Osteocyte (in vitro differentiated cells): ENCODE measurements at regions not wholly inside any gene's neighbourhood (a gene's known extent, or its start where the extent isn't known, plus 50 kb on each side); places are given as distances from the start of the nearest gene placed in this dataset.

Experiments
- DNase-seq: peaks from one replicate; pipeline ENCODE4 v3.0.0; 2021; ENCODE audit warnings: mixed read lengths; ENCODE audit not compliant: unreplicated experiment; ENCODE audit errors: extremely low spot score
- H3K27ac Mint-ChIP-seq: one replicate; pipeline ENCODE4 v1.8.0; 2021; ENCODE audit warnings: mild to moderate bottlenecking, mixed read lengths; ENCODE audit not compliant: unreplicated experiment
- H3K27me3 Mint-ChIP-seq: one replicate; pipeline ENCODE4 v1.8.0; 2021; ENCODE audit warnings: mixed read lengths; ENCODE audit not compliant: unreplicated experiment
- H3K36me3 Mint-ChIP-seq: one replicate; pipeline ENCODE4 v1.8.0; 2021; ENCODE audit warnings: mixed read lengths; ENCODE audit not compliant: unreplicated experiment
- H3K4me1 Mint-ChIP-seq: one replicate; pipeline ENCODE4 v1.8.0; 2021; ENCODE audit warnings: mixed read lengths; ENCODE audit not compliant: unreplicated experiment
- H3K4me3 Mint-ChIP-seq: one replicate; pipeline ENCODE4 v1.8.0; 2021; ENCODE audit warnings: mild to moderate bottlenecking, moderate library complexity, mixed read lengths; ENCODE audit not compliant: unreplicated experiment
- H3K9me3 Mint-ChIP-seq: one replicate; pipeline ENCODE4 v1.8.0; 2021; ENCODE audit warnings: mixed read lengths; ENCODE audit not compliant: unreplicated experiment
- CTCF ChIP-seq: fragments of 200-600 bp; sonication (generic); IDR thresholded peaks from 2 replicates; pipeline ENCODE4 v1.5.0; 2021; ENCODE audit warnings: antibody characterized with exemption, mild to moderate bottlenecking, moderate library complexity

- peaks cover 10% of the 10 kb centered on the region for H3K27me3 Mint-ChIP-seq
- H3K9me3 Mint-ChIP-seq = no peaks in the 10 kb centered on the region
- H3K27ac Mint-ChIP-seq = no peak overlapping the region
- no peaks in the 10 kb centered on the region for H3K36me3 Mint-ChIP-seq
- no peak for DNase-seq
- no peaks in the 10 kb centered on the region for H3K4me1 Mint-ChIP-seq
- H3K4me3 Mint-ChIP-seq = no peak overlapping the region
- TF ChIP-seq CTCF = no peak
Measured at GRCh38 chr5:40309851-40310250, 369.9 kb upstream of the PTGER4 start.

DNA sequence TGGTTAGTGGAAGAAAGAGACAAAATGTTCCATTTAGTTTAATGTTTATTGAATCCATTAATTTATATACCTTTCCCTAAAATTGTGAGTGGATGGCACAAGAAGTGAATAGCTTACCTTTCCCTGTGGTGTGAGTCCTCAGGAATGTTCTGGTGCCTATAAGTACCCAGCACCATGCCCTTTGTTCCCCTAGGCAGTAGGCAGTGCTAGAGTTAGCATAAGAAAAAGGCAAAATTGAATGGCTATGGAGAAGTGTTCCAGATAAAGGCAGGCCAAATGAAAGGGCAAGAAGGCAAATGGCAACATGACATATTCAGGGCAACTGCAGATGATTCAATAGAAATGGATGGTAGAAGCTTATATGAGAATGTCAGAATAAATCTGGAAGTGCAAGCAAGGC is 370.8 kb upstream of the PTGER4 start:
- Mint-ChIP-seq H3K4me3 (no peak overlapping the region), H3K36me3 (no peaks in the 10 kb centered on the region), H3K4me1 (no peaks in the 10 kb centered on the region), H3K27me3 (peaks cover 18% of the 10 kb centered on the region), H3K9me3 (no peaks in the 10 kb centered on the region), H3K27ac (no peak overlapping the region)
- no peak for DNase-seq
- TF ChIP-seq CTCF = no peak

GRCh38 chr5:40307920-40308319 is 371.8 kb upstream of the PTGER4 start:
- Mint-ChIP-seq H3K36me3 (no peaks in the 10 kb centered on the region), H3K4me3 (no peak overlapping the region), H3K9me3 (no peaks in the 10 kb centered on the region), H3K4me1 (no peaks in the 10 kb centered on the region), H3K27ac (no peak overlapping the region), H3K27me3 (peaks cover 24% of the 10 kb centered on the region)
- DNase-seq = no peak
- no peak for TF ChIP-seq CTCF

- DNase-seq = no peak
- H3K4me1 Mint-ChIP-seq = no peaks in the 10 kb centered on the region
- no peaks in the 10 kb centered on the region for H3K9me3 Mint-ChIP-seq
- no peak overlapping the region for H3K27ac Mint-ChIP-seq
- no peak overlapping the region for H3K4me3 Mint-ChIP-seq
- no peaks in the 10 kb centered on the region for H3K36me3 Mint-ChIP-seq
- H3K27me3 Mint-ChIP-seq = peaks cover 28% of the 10 kb centered on the region
- TF ChIP-seq CTCF = no peak
Measured at GRCh38 chr5:40306869-40307487, 372.7 kb upstream of the PTGER4 start.

- Mint-ChIP-seq H3K4me1 (peaks cover 3% of the 10 kb centered on the region), H3K36me3 (no peaks in the 10 kb centered on the region), H3K27me3 (no peaks in the 10 kb centered on the region), H3K4me3 (no peak overlapping the region), H3K27ac (no peak overlapping the region), H3K9me3 (peaks cover 8% of the 10 kb centered on the region)
- TF ChIP-seq CTCF = no peak
- DNase-seq = no peak
Measured at GRCh38 chr5:40292006-40292405, 387.7 kb upstream of the PTGER4 start.
